Activated CD8-positive, alpha-beta T cell treated with anti-CD3 and anti-CD28 coated beads for 36 hours (primary cell): ENCODE measurements at regions not wholly inside any gene's neighbourhood (a gene's known extent, or its start where the extent isn't known, plus 50 kb on each side); places are given as distances from the start of the nearest gene placed in this dataset.
"Not testable (repeated sequence)": the region's sequence is repeated elsewhere in the genome, so short reads cannot be mapped to it uniquely, and the experiment has no call there.

ENCODE experiments used
- ATAC-seq: fragments of 200-7000 bp; cut with Tn5 transposase; one replicate; pipeline ENCODE4 v1.10.0; 2021; ENCODE audit warnings: mild to moderate bottlenecking, moderate library complexity
- CTCF ChIA-PET: fragments of 350-600 bp; sonication (Branson Sonifier 250); formaldehyde crosslinking; loops from one replicate; lab custom pipeline; 2021; ENCODE audit warnings: antibody characterized with exemption; lab: Charles Lee
- POLR2A ChIA-PET: fragments of 350-600 bp; sonication (Branson Sonifier 250); formaldehyde crosslinking; loops from one replicate; lab custom pipeline; 2021; ENCODE audit warnings: antibody characterized with exemption; lab: Charles Lee
- DNase-seq: peaks from one replicate; pipeline ENCODE4 v3.0.0-alpha.2; 2020
- H3K27ac Mint-ChIP-seq: one replicate; pipeline ENCODE4 v1.8.0; 2021; ENCODE audit warnings: mild to moderate bottlenecking, mixed read lengths
- H3K27me3 Mint-ChIP-seq: one replicate; pipeline ENCODE4 v1.8.0; 2021; ENCODE audit warnings: mixed read lengths
- H3K36me3 Mint-ChIP-seq: one replicate; pipeline ENCODE4 v1.8.0; 2021; ENCODE audit warnings: low read depth, mixed read lengths
- H3K4me1 Mint-ChIP-seq: one replicate; pipeline ENCODE4 v1.8.0; 2021; ENCODE audit warnings: low read depth, mixed read lengths
- H3K4me3 Mint-ChIP-seq: one replicate; pipeline ENCODE4 v1.8.0; 2021; ENCODE audit warnings: mild to moderate bottlenecking, moderate library complexity, mixed read lengths
- H3K9me3 Mint-ChIP-seq: one replicate; pipeline ENCODE4 v1.8.0; 2021; ENCODE audit warnings: mixed read lengths
- intact Hi-C: fragments of 100-400 bp; cut with micrococcal nuclease; formaldehyde crosslinking; loops from one replicate; pipeline ENCODE4 v1.10.0; 2022
- TF ChIP-seq, protein P1 (sequence below): fragments of 200-600 bp; IDR thresholded peaks from one replicate; pipeline ENCODE4 v1.8.0; 2022; ENCODE audit warnings: antibody characterized with exemption, mild to moderate bottlenecking

- ATAC-seq (no peak), DNase-seq (no peak)
- ChIA-PET CTCF (no interaction called here), POLR2A (no interaction called here)
- no peaks in the 10 kb centered on the region for H3K27me3 Mint-ChIP-seq
- H3K4me1 Mint-ChIP-seq, result no peaks in the 10 kb centered on the region
- intact Hi-C loops, result no loop called here
- TF ChIP-seq, protein P1, sequence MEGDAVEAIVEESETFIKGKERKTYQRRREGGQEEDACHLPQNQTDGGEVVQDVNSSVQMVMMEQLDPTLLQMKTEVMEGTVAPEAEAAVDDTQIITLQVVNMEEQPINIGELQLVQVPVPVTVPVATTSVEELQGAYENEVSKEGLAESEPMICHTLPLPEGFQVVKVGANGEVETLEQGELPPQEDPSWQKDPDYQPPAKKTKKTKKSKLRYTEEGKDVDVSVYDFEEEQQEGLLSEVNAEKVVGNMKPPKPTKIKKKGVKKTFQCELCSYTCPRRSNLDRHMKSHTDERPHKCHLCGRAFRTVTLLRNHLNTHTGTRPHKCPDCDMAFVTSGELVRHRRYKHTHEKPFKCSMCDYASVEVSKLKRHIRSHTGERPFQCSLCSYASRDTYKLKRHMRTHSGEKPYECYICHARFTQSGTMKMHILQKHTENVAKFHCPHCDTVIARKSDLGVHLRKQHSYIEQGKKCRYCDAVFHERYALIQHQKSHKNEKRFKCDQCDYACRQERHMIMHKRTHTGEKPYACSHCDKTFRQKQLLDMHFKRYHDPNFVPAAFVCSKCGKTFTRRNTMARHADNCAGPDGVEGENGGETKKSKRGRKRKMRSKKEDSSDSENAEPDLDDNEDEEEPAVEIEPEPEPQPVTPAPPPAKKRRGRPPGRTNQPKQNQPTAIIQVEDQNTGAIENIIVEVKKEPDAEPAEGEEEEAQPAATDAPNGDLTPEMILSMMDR, result no peak
- no peak overlapping the region for H3K4me3 Mint-ChIP-seq
- no peak overlapping the region for H3K27ac Mint-ChIP-seq
- H3K9me3 Mint-ChIP-seq, result peaks cover 6% of the 10 kb centered on the region
- H3K36me3 Mint-ChIP-seq, result no peaks in the 10 kb centered on the region
Measured at GRCh38 chr5:8729437-8729836, 816.4 kb downstream of the SEMA5A start.

DNA sequence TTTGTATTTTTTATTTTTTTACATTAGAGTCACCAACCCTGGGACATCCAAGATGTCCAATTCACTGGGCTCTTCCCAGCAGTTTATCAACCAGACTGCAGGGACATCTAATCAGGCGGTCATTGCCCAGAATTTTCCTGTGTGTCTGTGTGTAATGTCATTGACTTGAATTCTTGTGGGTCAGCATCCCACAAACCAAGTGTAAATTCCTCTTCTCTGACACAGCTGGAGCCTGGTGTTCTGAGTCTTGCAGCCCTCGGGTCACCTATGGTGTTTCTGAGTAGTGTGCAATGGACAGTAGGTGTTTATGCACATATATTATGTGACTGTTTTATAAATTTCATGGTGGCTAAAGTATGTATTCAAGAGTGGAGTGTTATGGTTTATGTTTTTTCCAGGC is 815.7 kb downstream of the SEMA5A start:
- ATAC-seq (no peak), DNase-seq (no peak)
- Mint-ChIP-seq H3K36me3 (no peaks in the 10 kb centered on the region), H3K27ac (no peak overlapping the region), H3K4me3 (no peak overlapping the region), H3K4me1 (no peaks in the 10 kb centered on the region), H3K9me3 (peaks cover 6% of the 10 kb centered on the region), H3K27me3 (no peaks in the 10 kb centered on the region)
- TF ChIP-seq, protein P1, result no peak
- CTCF ChIA-PET, result no interaction called here
- POLR2A ChIA-PET, result no interaction called here
- intact Hi-C loops, result no loop called here

- H3K9me3 Mint-ChIP-seq, H3K4me1 Mint-ChIP-seq, H3K27ac Mint-ChIP-seq, H3K4me3 Mint-ChIP-seq, CTCF ChIA-PET, H3K27me3 Mint-ChIP-seq, ATAC-seq, DNase-seq, H3K36me3 Mint-ChIP-seq, intact Hi-C loops, POLR2A ChIA-PET: not testable (repeated sequence)
Measured at GRCh38 chr5:8731110-8731509, 814.8 kb downstream of the SEMA5A start.

GRCh38 chr5:8740595-8740994 is 805.3 kb downstream of the SEMA5A start:
- Mint-ChIP-seq H3K4me1 (no peaks in the 10 kb centered on the region), H3K27ac (no peak overlapping the region), H3K9me3 (peaks cover 9% of the 10 kb centered on the region), H3K4me3 (no peak overlapping the region), H3K27me3 (no peaks in the 10 kb centered on the region), H3K36me3 (no peaks in the 10 kb centered on the region)
- intact Hi-C loops, result no loop called here
- ChIA-PET CTCF (no interaction called here), POLR2A (no interaction called here)
- ATAC-seq (no peak), DNase-seq (no peak)
- TF ChIP-seq, protein P1, result no peak

- TF ChIP-seq, protein P1, result no peak
- POLR2A ChIA-PET, result no interaction called here
- H3K27ac Mint-ChIP-seq, result no peak overlapping the region
- H3K27me3 Mint-ChIP-seq, result no peaks in the 10 kb centered on the region
- ATAC-seq (no peak), DNase-seq (no peak)
- no peaks in the 10 kb centered on the region for H3K36me3 Mint-ChIP-seq
- intact Hi-C loops, result no loop called here
- CTCF ChIA-PET, result no interaction called here
- no peak overlapping the region for H3K4me3 Mint-ChIP-seq
- no peaks in the 10 kb centered on the region for H3K4me1 Mint-ChIP-seq
- no peaks in the 10 kb centered on the region for H3K9me3 Mint-ChIP-seq
Measured at GRCh38 chr5:8749556-8749955, 796.3 kb downstream of the SEMA5A start.

GRCh38 chr5:8750100-8750499 is 795.8 kb downstream of the SEMA5A start:
- no peaks in the 10 kb centered on the region for H3K9me3 Mint-ChIP-seq
- POLR2A ChIA-PET, result no interaction called here
- no peak overlapping the region for H3K27ac Mint-ChIP-seq
- DNase-seq (no peak), ATAC-seq (no peak)
- intact Hi-C loops, result no loop called here
- no peaks in the 10 kb centered on the region for H3K36me3 Mint-ChIP-seq
- no peaks in the 10 kb centered on the region for H3K27me3 Mint-ChIP-seq
- H3K4me1 Mint-ChIP-seq, result no peaks in the 10 kb centered on the region
- CTCF ChIA-PET, result no interaction called here
- H3K4me3 Mint-ChIP-seq, result no peak overlapping the region
- TF ChIP-seq, protein P1, result no peak
